Tibial artery (tissue), 4 donors: ENCODE measurements at regions not wholly inside any gene's neighbourhood (a gene's known extent, or its start where the extent isn't known, plus 50 kb on each side); places are given as distances from the start of the nearest gene placed in this dataset.

ENCODE experiments used
- DNase-seq, 2 donors: peaks; one replicate each; pipeline ENCODE4 v3.0.0-alpha.2; 2019
- H3K27ac ChIP-seq, 2 donors: fragments of 200-600 bp; sonication (generic) in 1 of 2; 1 replicate in 1 of 2; 2 replicates in 1 of 2; pipeline ENCODE4 v1.5.1; 2018 to 2019; ENCODE audit warnings: mild to moderate bottlenecking in 1 of 2
- H3K27me3 ChIP-seq, 2 donors: fragments of 200-600 bp; sonication (generic) in 1 of 2; one replicate each; pipeline versions ENCODE4 v1.5.1 to v1.6.0; 2016 to 2019
- H3K36me3 ChIP-seq, 3 donors: fragments of 200-600 bp; sonication (generic) in 2 of 3; one replicate each; pipeline ENCODE4 v1.5.1; 2016 to 2019; ENCODE audit warnings: mild to moderate bottlenecking in 2 of 3
- H3K4me1 ChIP-seq, 4 donors: fragments of 200-600 bp; sonication (generic) in 2 of 4; 1 replicate in 3 of 4; 2 replicates in 1 of 4; pipeline ENCODE4 v1.5.1; 2016 to 2019
- H3K4me3 ChIP-seq, 2 donors: fragments of 200-600 bp; sonication (generic) in 1 of 2; 1 replicate in 1 of 2; 2 replicates in 1 of 2; pipeline ENCODE4 v1.5.1; 2018 to 2019; ENCODE audit warnings: mild to moderate bottlenecking in 2 of 2
- H3K9me3 ChIP-seq, 3 donors: fragments of 200-600 bp; sonication (generic) in 1 of 3; one replicate each; pipeline ENCODE4 v1.5.1; 2016 to 2019
- intact Hi-C: fragments of 100-400 bp; cut with DNase I; formaldehyde crosslinking; loops from one replicate; pipeline ENCODE4 v1.15.0; 2023; ENCODE audit warnings: low total_unique reads
- TF ChIP-seq, protein P1 (sequence below), 2 experiments: fragments of 200-600 bp in 1 of 2; fragments of 450-650 bp in 1 of 2; IDR thresholded peaks; one replicate each; pipeline ENCODE4 v1.5.1; 2017 to 2019; ENCODE audit warnings: antibody characterized with exemption in 2 of 2, mild to moderate bottlenecking in 1 of 2, moderate library complexity in 1 of 2

DNA sequence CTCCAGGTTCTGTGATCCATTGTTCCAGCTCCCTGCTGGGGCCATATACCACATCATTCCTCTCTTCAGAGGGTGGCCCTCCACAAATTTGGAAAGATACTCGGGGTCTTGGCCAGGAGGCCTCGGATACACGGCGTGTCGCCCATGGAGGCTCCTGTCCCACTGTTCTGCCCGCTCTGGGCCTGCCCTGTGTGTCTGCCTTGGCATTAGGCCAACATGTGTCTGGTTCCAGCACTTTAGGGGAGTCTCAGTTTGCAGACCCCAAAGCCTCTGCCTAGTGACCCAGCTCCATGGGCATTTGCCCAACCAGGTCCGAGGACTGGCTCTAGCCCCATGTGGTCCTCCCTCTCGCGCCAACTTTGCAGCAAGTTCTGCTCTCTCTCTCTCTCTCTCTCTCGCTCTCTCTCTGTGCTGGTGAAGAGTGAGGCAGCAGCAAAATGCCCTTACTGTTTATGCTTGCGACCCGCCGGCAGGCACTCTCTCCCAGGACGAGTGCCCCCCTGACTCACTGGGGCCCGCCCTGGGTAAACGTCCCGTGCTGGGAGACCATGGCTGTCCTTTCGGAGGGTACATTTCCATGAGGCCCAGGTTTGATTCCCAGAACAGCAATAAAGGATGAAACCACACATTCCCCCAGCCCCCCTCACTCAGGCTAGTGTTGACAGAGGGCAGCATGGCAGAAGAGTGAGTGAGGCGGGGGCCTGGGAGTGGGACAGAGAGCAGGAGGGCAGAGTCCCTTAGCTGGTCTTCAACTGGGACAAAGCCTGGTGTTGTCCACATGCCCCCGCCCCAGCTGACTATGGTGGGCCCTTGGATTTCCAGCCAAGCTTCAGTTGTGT lies 77.9 kb downstream of the ISG20 start:
- no peaks in the 10 kb centered on the region for H3K27me3 ChIP-seq
- peak overlapping the region; percentile 61 to 74 for H3K27ac ChIP-seq
- peaks cover 0 to 20% (median 10%) of the 10 kb centered on the region in 4 donors for H3K4me1 ChIP-seq
- intact Hi-C loops = no loop called here
- TF ChIP-seq, protein P1, sequence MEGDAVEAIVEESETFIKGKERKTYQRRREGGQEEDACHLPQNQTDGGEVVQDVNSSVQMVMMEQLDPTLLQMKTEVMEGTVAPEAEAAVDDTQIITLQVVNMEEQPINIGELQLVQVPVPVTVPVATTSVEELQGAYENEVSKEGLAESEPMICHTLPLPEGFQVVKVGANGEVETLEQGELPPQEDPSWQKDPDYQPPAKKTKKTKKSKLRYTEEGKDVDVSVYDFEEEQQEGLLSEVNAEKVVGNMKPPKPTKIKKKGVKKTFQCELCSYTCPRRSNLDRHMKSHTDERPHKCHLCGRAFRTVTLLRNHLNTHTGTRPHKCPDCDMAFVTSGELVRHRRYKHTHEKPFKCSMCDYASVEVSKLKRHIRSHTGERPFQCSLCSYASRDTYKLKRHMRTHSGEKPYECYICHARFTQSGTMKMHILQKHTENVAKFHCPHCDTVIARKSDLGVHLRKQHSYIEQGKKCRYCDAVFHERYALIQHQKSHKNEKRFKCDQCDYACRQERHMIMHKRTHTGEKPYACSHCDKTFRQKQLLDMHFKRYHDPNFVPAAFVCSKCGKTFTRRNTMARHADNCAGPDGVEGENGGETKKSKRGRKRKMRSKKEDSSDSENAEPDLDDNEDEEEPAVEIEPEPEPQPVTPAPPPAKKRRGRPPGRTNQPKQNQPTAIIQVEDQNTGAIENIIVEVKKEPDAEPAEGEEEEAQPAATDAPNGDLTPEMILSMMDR (IDR thresholded peaks at IDR 0.05) = no peak
- no peaks in the 10 kb centered on the region for H3K36me3 ChIP-seq
- peak in 1 of 2 donors; percentile 48 for DNase-seq
- H3K4me3 ChIP-seq = no peak overlapping the region
- H3K9me3 ChIP-seq = no peaks in the 10 kb centered on the region

DNA sequence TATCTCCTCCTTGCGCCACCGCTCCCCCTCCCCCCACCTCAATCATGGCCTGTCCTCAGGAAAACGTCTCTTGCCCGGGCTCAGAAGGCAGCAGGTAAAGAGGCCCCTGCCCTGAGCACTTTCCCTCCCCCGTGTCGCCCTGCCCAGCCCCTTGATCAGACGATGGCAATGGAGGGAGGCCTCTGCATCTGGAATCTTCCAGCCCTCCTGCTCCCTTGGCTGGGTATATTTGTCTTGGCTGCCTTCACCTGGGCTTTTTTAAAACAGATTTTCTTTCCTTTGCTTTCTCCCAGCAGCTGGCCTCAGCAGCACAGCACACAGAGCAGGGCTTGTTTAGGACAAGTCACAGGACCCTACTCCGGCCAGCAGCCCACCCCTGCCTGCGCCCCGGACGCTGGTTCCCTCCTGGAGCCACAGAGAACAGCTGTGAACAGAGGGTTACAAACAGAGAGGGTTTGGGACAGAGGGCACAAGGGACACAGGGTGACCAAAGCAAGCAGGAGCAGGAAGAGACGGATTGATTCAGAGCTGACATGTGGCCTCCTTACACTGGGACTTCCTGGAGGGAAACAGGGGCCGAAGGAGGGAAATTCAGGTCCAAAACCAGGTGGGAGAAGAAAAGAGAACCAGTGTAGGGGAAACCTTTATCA lies 78.7 kb downstream of the ISG20 start:
- no peak for DNase-seq
- Histone ChIP-seq H3K4me3 (no peak overlapping the region), H3K27me3 (no peaks in the 10 kb centered on the region), H3K4me1 (peaks cover 0 to 20% (median 10%) of the 10 kb centered on the region in 4 donors), H3K9me3 (no peaks in the 10 kb centered on the region), H3K36me3 (no peaks in the 10 kb centered on the region), H3K27ac (peak overlapping the region; percentile 61 to 74)
- TF ChIP-seq, protein P1 (IDR thresholded peaks at IDR 0.05) = no peak
- intact Hi-C loops = no loop called here

DNA sequence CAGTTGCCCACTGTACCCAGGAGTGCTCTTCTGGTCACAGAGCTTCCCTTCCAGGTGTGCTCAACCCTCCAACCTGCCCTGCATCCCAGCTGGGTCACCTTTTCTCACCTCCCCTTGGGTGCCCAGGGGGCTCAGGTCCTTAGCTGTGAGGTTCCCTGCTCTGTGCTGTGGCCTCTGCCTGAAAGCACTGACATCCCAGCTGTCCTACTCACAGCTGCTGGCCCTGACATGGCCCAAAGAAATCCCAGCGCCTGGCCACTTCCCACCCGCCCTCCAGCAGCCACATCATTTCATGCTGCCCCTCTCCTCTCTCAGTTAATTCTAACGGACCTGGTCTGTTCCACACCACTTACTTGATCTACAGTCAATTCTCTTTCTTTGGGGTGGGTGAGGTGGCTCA lies 79.9 kb downstream of the ISG20 start:
- Histone ChIP-seq H3K4me3 (no peak overlapping the region), H3K27me3 (no peaks in the 10 kb centered on the region), H3K4me1 (peaks cover 0 to 20% (median 10%) of the 10 kb centered on the region in 4 donors), H3K9me3 (no peaks in the 10 kb centered on the region), H3K36me3 (no peaks in the 10 kb centered on the region), H3K27ac (no peak overlapping the region)
- TF ChIP-seq, protein P1 (IDR thresholded peaks at IDR 0.05) = no peak
- intact Hi-C loops = no loop called here
- DNase-seq = no peak

DNA sequence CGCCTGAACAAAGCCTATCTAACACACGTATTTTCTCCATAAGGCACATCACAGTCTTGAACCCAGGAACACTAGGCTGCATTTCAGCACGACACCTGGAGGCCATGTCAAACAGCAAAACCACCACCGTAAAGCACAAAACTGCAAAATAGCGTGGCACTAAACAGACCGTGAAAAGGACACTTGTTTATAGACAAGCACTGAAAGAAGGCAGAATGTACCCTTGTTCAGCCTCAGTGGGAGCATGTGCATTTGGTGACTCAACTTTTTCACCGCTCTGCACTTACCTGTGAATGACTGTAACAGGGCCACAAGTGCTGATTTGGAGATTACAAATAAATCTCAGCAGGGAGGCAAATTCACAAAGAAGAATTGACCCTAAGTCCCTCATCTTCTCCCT lies 80.8 kb downstream of the ISG20 start:
- Histone ChIP-seq H3K36me3 (no peaks in the 10 kb centered on the region), H3K27ac (no peak overlapping the region), H3K4me3 (no peak overlapping the region), H3K4me1 (peaks cover 0 to 20% (median 10%) of the 10 kb centered on the region in 4 donors), H3K9me3 (no peaks in the 10 kb centered on the region), H3K27me3 (no peaks in the 10 kb centered on the region)
- intact Hi-C loops = no loop called here
- TF ChIP-seq, protein P1 (IDR thresholded peaks at IDR 0.05) = no peak
- DNase-seq = no peak

DNA sequence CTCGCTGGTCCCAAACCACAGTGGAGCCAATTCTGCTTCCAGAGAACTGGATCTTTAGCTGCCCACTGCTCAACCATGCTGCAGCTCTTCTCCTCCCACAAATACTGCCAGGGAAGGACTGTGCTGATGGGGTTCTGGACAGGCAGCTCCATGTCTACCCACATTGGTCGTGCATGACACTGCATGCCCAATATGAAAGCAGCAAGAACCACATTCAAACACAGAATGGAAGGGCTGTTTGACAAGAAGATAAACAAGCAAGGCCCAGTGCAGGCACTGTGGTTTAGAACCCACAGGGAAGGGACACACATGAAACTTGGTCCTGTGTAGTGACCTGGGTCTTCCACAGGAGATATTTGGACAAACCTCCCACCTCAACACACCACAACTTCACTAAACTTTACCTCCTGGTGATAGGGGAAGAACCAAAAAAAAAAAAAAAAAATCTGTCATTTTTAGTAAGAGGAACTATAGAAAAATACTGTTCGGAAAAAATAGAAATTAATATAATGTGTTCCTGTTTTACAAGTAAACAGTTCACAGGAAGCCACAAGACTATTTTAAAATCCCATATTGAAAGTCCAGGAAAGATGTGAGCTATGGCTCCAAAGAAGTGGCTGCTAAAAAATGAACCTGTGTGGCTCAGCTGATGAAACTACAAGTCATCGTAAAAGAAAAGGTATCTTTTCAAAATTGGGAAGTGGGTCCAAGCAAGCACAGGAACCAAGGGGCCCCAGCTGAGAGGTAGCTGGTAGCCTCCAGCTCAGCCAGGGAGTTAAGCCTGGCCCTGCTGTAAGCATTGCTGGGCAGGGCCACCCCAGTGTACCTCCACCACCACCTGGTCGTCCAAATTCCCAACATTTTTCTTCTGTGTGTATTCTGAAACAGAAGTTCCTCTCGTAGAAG lies 77.7 kb upstream of the ACAN start:
- H3K4me3 ChIP-seq = no peak overlapping the region
- H3K27ac ChIP-seq = no peak overlapping the region
- intact Hi-C loops = no loop called here
- no peaks in the 10 kb centered on the region for H3K4me1 ChIP-seq
- no peaks in the 10 kb centered on the region for H3K9me3 ChIP-seq
- H3K27me3 ChIP-seq = no peaks in the 10 kb centered on the region
- TF ChIP-seq, protein P1 (IDR thresholded peaks at IDR 0.05) = no peak
- H3K36me3 ChIP-seq = no peaks in the 10 kb centered on the region
- no peak for DNase-seq
